MM.1S (cell line): ENCODE measurements at regions not wholly inside any gene's neighbourhood (a gene's known extent, or its start where the extent isn't known, plus 50 kb on each side); places are given as distances from the start of the nearest gene placed in this dataset.
"Not testable (repeated sequence)": the region's sequence is repeated elsewhere in the genome, so short reads cannot be mapped to it uniquely, and the experiment has no call there.

Source experiments
- DNase-seq: peaks from one replicate; pipeline ENCODE4 v3.0.0-alpha.2; 2015
- H2AFZ ChIP-seq: fragments of 300-600 bp; sonication (generic); 2 replicates; pipeline ENCODE4 v1.6.0; 2016; ENCODE audit warnings: antibody characterized with exemption, low read length
- H3F3A ChIP-seq: fragments of 300-600 bp; sonication (generic); 2 replicates; pipeline ENCODE4 v1.6.1; 2016; ENCODE audit warnings: mild to moderate bottlenecking, antibody characterized with exemption, low read length, moderate library complexity, mixed read lengths; ENCODE audit not compliant: insufficient read depth
- H3K27ac ChIP-seq: fragments of 300-600 bp; sonication (generic); 2 replicates; pipeline ENCODE4 v1.5.1; 2016; ENCODE audit warnings: mild to moderate bottlenecking, low read length
- H3K27me3 ChIP-seq: fragments of 300-600 bp; sonication (generic); replicated peaks from 2 replicates; pipeline ENCODE4 v1.6.0; 2016; ENCODE audit warnings: low read length; ENCODE audit not compliant: insufficient read depth
- H3K36me3 ChIP-seq: fragments of 300-600 bp; sonication (generic); replicated peaks from 2 replicates; pipeline ENCODE4 v1.6.1; 2016; ENCODE audit warnings: mild to moderate bottlenecking, low read length, mixed read lengths; ENCODE audit not compliant: insufficient read depth
- H3K4me1 ChIP-seq: fragments of 300-600 bp; sonication (generic); 2 replicates; pipeline ENCODE4 v1.6.1; 2016; ENCODE audit warnings: low read length, mixed read lengths
- H3K4me2 ChIP-seq: fragments of 300-600 bp; sonication (generic); 2 replicates; pipeline ENCODE4 v1.6.0; 2016; ENCODE audit warnings: low read depth, low read length
- H3K4me3 ChIP-seq: fragments of 300-600 bp; sonication (generic); 2 replicates; pipeline ENCODE4 v1.5.1; 2016; ENCODE audit warnings: low read length, mixed read lengths
- H3K79me2 ChIP-seq: fragments of 300-600 bp; sonication (generic); 2 replicates; pipeline ENCODE4 v1.6.1; 2016; ENCODE audit warnings: mixed run types, low read length, mixed read lengths
- H3K9ac ChIP-seq: fragments of 300-600 bp; sonication (generic); 2 replicates; pipeline ENCODE4 v1.6.1; 2016; ENCODE audit warnings: low read length, mixed read lengths
- H3K9me2 ChIP-seq: fragments of 300-600 bp; sonication (generic); replicated peaks from 2 replicates; pipeline ENCODE4 v1.6.1; 2016; ENCODE audit warnings: mild to moderate bottlenecking, low read length, mixed read lengths; ENCODE audit not compliant: insufficient read depth
- H3K9me3 ChIP-seq: fragments of 300-600 bp; sonication (generic); replicated peaks from 2 replicates; pipeline ENCODE4 v1.6.1; 2016; ENCODE audit warnings: mild to moderate bottlenecking, low read length, mixed read lengths; ENCODE audit not compliant: insufficient read depth
- H4K20me1 ChIP-seq: fragments of 300-600 bp; sonication (generic); 2 replicates; pipeline ENCODE4 v1.6.1; 2016; ENCODE audit warnings: mild to moderate bottlenecking, low read length, moderate library complexity, mixed read lengths; ENCODE audit not compliant: insufficient read depth

DNA sequence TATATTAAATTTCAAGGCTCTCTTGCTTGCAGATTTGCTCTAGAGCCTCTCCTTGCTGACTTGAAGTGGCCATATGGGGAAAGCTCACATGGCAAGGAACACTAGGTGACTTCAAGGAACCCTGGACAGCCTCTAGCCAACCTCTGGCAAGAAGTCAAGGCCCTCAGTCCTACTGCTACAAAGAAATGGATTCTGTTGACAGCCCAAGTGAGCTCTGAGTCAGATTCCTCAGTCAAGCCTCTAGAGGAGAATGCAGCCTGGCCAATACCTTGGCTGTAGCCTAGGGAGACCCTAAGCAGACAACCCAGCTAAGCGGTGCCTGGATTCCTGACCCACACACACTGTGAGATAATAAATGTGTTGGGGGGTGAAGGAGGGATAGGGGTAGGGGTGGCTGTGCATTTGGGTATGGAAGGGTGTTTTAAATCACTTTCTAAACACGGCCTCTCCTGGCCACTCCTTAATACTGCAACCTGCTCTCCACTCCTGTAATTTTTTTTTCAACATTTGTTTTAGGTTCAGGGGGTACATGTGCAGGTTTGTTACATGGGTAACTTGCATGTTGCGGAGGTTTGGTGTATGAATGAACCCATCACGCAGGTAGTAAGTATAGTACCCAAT lies 125.3 kb upstream of the NBPF26 start:
- not testable (repeated sequence) for H3K27me3 ChIP-seq, H3K4me1 ChIP-seq, H3F3A ChIP-seq, H2AFZ ChIP-seq, H3K9me2 ChIP-seq, H3K36me3 ChIP-seq, H3K9me3 ChIP-seq, H3K4me2 ChIP-seq, DNase-seq, H3K4me3 ChIP-seq, H3K79me2 ChIP-seq, H4K20me1 ChIP-seq, H3K27ac ChIP-seq, H3K9ac ChIP-seq

DNA sequence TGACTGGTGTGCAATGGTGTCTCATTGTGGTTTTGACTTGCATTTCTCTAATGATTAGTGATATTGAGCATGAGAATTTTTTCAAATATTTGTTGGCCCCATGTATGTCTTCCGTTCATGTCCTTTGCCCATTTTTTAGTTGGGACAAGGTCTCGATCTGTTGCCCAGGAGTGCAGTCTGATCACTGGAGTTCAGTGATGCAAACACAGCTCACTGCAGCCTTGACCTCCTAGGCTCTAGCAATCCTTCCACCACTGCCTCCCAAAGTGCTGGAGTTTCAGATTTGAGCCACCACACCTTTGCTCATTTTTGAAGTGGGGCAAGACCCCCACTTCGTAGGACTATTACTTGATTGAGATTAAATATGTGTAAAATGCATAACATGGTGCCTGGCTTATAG lies 124.2 kb upstream of the NBPF26 start:
- not testable (repeated sequence) for H3K4me3 ChIP-seq, H3K36me3 ChIP-seq, DNase-seq, H3K27me3 ChIP-seq, H3K9ac ChIP-seq, H3K27ac ChIP-seq, H3K4me2 ChIP-seq, H3K4me1 ChIP-seq, H2AFZ ChIP-seq, H3K9me2 ChIP-seq, H3F3A ChIP-seq, H3K9me3 ChIP-seq, H4K20me1 ChIP-seq, H3K79me2 ChIP-seq

DNA sequence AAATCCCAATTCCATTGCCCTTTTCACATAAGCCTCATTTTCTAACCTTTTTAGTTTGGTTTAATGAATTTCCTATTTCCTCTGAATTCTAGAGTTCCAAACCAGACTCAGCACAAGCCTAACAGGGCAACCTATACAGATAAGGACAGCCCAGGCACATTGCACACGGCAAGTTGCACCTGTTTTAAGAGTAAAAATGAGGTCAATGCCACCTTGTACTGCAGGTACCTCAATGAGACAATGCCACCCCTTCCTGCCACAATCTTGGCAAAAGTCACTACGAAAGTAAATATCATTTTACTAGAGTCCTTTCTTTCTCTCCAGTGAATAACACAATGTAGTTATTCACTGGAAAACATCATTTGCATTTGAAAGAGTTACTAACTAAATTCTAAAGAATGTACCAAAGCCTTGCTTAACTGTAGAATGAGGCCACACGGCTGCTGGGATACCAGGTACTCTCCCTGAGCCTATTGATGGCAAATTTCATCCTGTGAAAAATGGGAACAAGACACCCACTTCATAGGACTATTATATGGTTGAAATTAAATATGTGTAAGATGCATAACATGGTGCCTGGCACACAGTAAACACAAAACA lies 123.2 kb upstream of the NBPF26 start:
- H3F3A ChIP-seq, H3K4me3 ChIP-seq, H3K9me2 ChIP-seq, H3K9ac ChIP-seq, H3K4me2 ChIP-seq, H3K36me3 ChIP-seq, H3K27me3 ChIP-seq, H3K9me3 ChIP-seq, H4K20me1 ChIP-seq, DNase-seq, H3K79me2 ChIP-seq, H3K4me1 ChIP-seq, H3K27ac ChIP-seq, H2AFZ ChIP-seq: not testable (repeated sequence)

DNA sequence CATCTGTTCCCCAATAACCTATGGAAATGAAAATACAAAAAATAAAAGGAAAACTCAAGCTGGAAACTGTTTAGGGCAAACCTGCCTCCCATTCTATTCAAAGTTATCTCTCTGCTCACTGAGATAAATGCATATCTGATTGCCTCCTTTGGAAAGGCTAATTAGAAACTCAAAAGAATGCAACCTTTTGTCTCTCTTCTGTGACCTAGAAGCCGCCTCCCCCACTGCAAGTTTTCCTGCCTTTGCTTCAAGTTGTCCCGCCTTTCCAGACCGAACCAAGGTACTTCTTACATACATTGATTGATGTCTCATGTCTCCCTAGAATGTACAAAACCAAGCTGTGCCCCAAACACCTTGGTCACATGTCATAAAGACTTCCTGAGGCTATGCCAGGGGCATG lies 115.9 kb upstream of the NBPF26 start:
- not testable (repeated sequence) for H3K9me3 ChIP-seq, H3F3A ChIP-seq, H3K4me1 ChIP-seq, H3K36me3 ChIP-seq, DNase-seq, H3K79me2 ChIP-seq, H3K9me2 ChIP-seq, H3K27me3 ChIP-seq, H2AFZ ChIP-seq, H3K27ac ChIP-seq, H3K9ac ChIP-seq, H3K4me2 ChIP-seq, H4K20me1 ChIP-seq, H3K4me3 ChIP-seq

GRCh38 chr1:120608314-120609014 lies 115.3 kb upstream of the NBPF26 start:
- not testable (repeated sequence) for DNase-seq, H3K79me2 ChIP-seq, H3K4me1 ChIP-seq, H3K4me3 ChIP-seq, H4K20me1 ChIP-seq, H3K9me3 ChIP-seq, H3K27me3 ChIP-seq, H3K9ac ChIP-seq, H3K27ac ChIP-seq, H2AFZ ChIP-seq, H3K36me3 ChIP-seq, H3F3A ChIP-seq, H3K9me2 ChIP-seq, H3K4me2 ChIP-seq

DNA sequence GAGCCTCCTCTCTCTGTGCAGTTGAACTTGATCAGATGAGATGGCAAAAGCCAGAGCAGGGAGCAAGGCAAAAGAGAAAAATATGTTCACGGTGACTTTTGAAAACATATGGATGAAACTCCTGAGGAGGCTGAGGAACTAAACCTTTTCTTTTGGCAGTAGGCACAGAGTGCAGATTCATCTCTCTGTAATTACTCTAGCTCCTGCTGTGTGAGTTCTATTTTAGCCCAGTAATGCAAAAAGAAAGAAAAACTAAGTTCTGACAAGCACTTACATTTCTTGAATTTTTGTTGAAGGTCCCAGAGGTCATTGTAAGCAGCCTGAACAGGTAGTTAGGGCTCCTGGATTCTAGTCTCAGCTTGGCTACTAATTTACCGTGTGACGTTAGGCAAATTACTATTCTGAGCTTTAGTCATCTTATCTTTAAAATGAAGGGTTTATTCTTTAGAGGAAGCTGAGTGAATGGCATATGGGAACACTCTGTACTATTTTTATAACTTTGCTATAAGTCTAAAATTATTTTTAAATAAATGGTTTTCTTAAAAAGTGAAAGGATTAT lies 114.7 kb upstream of the NBPF26 start:
- not testable (repeated sequence) for H2AFZ ChIP-seq, H3K36me3 ChIP-seq, H3K4me1 ChIP-seq, H3K9ac ChIP-seq, H3K9me2 ChIP-seq, H3K79me2 ChIP-seq, DNase-seq, H3K27ac ChIP-seq, H3K4me2 ChIP-seq, H3K4me3 ChIP-seq, H3K27me3 ChIP-seq, H4K20me1 ChIP-seq, H3K9me3 ChIP-seq, H3F3A ChIP-seq

DNA sequence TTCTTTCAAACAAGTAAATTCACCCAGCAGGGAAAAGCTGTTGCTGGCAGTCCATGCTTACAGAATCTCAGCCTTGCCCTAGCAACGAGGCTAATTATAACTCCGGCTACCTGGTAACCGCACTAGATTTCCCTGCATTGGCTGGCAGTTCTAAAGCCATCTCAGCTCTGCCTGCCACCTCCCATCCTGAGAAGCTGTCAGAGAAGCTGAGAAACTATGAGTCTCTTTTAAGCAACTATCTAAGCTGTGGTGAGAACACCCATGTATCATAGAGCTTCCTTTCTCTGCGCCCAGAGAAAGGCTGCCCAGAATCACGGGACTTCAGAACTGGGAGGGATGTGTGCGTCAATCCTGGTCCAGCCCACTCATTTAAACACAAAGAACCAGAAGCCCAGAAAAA lies 113.9 kb upstream of the NBPF26 start:
- not testable (repeated sequence) for DNase-seq, H3F3A ChIP-seq, H3K36me3 ChIP-seq, H3K27me3 ChIP-seq, H3K9ac ChIP-seq, H3K4me2 ChIP-seq, H3K4me1 ChIP-seq, H2AFZ ChIP-seq, H4K20me1 ChIP-seq, H3K9me3 ChIP-seq, H3K9me2 ChIP-seq, H3K79me2 ChIP-seq, H3K27ac ChIP-seq, H3K4me3 ChIP-seq
